ENCODE measurements at regions not wholly inside any gene's neighbourhood (a gene's known extent, or its start where the extent isn't known, plus 50 kb on each side); places are given as distances from the start of the nearest gene placed in this dataset.

GRCh38 chr12:60465060-60465459 is 869.2 kb downstream of the SLC16A7 start:
- ATAC-seq (no peak), DNase-seq (ENCODE audit: low read depth, low spot score) (no peak)
- no peaks in the 10 kb centered on the region for H3K9me3 ChIP-seq (ENCODE audit: control insufficient read depth in 1 of 2, insufficient read depth in 1 of 2, low read depth in 1 of 2, low read length in 2 of 2)
- H3K79me2 ChIP-seq (ENCODE audit: insufficient read depth, low read length), result no peaks in the 10 kb centered on the region
- H3K9ac ChIP-seq (ENCODE audit: low read length), result no peak overlapping the region
- H3K27me3 ChIP-seq (ENCODE audit: insufficient read depth, low read length), result no peaks in the 10 kb centered on the region
- H3K27ac ChIP-seq (ENCODE audit: low read depth, low read length), result no peak overlapping the region
- intact Hi-C loops (cut with micrococcal nuclease), result no loop called here
- TF ChIP-seq EGR1 (IDR thresholded peaks at IDR 0.05; ENCODE audit: low read depth) (no peak), EZH2 (IDR thresholded peaks at IDR 0.05) (no peak), RAD21 (IDR thresholded peaks at IDR 0.05; ENCODE audit: low read depth) (no peak), POLR2AphosphoS5 (IDR thresholded peaks at IDR 0.05; ENCODE audit: low read depth, low read length) (no peak), REST (IDR thresholded peaks at IDR 0.05; ENCODE audit: low read depth) (no peak), SRF (IDR thresholded peaks at IDR 0.05; ENCODE audit: low read depth) (no peak), SP1 (IDR thresholded peaks at IDR 0.05; ENCODE audit: low read depth) (no peak), TCF7L2 (IDR thresholded peaks at IDR 0.05; ENCODE audit: borderline replicate concordance, extremely low read depth, insufficient read depth, insufficient read length) (no peak), SIN3A (IDR thresholded peaks at IDR 0.05; ENCODE audit: low read depth) (no peak), EZH2phosphoT487 (IDR thresholded peaks at IDR 0.05; ENCODE audit: borderline replicate concordance) (no peak), ATF3 (IDR thresholded peaks at IDR 0.05) (no peak), YY1 (IDR thresholded peaks at IDR 0.05; ENCODE audit: extremely low read depth, insufficient replicate concordance, low read depth, low read length) (no peak), JUND (IDR thresholded peaks at IDR 0.05) (no peak), MAX (IDR thresholded peaks at IDR 0.05) (no peak), ELF1 (IDR thresholded peaks at IDR 0.05; ENCODE audit: borderline replicate concordance, low read depth) (no peak)
- H4K20me1 ChIP-seq (ENCODE audit: insufficient read depth), result no peaks in the 10 kb centered on the region
- ChIA-PET CTCF (no interaction called here), RAD21 (ENCODE audit: low non-redundant PET in 1 of 2, low total read pairs in 2 of 2, uncharacterized antibody in 2 of 2, unreplicated experiment in 2 of 2) (no interaction called here), POLR2A (no interaction called here)
- no peaks in the 10 kb centered on the region for H3K36me3 ChIP-seq (ENCODE audit: control insufficient read depth in 1 of 2, insufficient read depth in 2 of 2, low read length in 2 of 2)
- H3K4me3 ChIP-seq (replicated peaks in 1 of 2; ENCODE audit: low read depth in 1 of 2, low read length in 2 of 2), result no peak overlapping the region
- no peaks in the 10 kb centered on the region for H3K4me1 ChIP-seq (ENCODE audit: control insufficient read depth in 1 of 2, insufficient read depth in 2 of 2, low read length in 2 of 2)
- no peaks in the 10 kb centered on the region for H3K9me2 ChIP-seq (ENCODE audit: insufficient read depth)
- H2AFZ ChIP-seq (ENCODE audit: low read depth, low read length, poor library complexity, severe bottlenecking), result no peak overlapping the region
- H3K4me2 ChIP-seq (ENCODE audit: low read length), result no peak overlapping the region
- no TSS peak for BruUV-seq (replicated peaks)
